ENCODE measurements at regions not wholly inside any gene's neighbourhood (a gene's known extent, or its start where the extent isn't known, plus 50 kb on each side); places are given as distances from the start of the nearest gene placed in this dataset.

GRCh38 chr19:31402529-31403316 lies 53.5 kb upstream of the TSHZ3 start:
- H2AFZ ChIP-seq (replicated peaks; ENCODE audit: low read length, poor library complexity) = no peak overlapping the region
- no peak overlapping the region for H3K4ac ChIP-seq (ENCODE audit: low read depth, low read length)
- H2BK5ac ChIP-seq (ENCODE audit: low read depth, low read length, poor library complexity, severe bottlenecking) = no peak overlapping the region
- no peaks in the 10 kb centered on the region for H4K20me1 ChIP-seq (ENCODE audit: insufficient read depth, low read length)
- no peak overlapping the region for H3K4me3 ChIP-seq (ENCODE audit: insufficient read depth, low read depth, low read length)
- H4K91ac ChIP-seq (ENCODE audit: insufficient read depth, low read depth, low read length) = no peak overlapping the region
- H2BK15ac ChIP-seq (ENCODE audit: low read depth, low read length) = no peak overlapping the region
- H2AK5ac ChIP-seq (ENCODE audit: low read depth, low read length) = no peak overlapping the region
- H3K56ac ChIP-seq (ENCODE audit: extremely low read depth, insufficient read depth, low read length) = no peak overlapping the region
- TF ChIP-seq MAFK (IDR thresholded peaks at IDR 0.05; ENCODE audit: low read depth, low read length) (peak; percentile 62), BHLHE40 (IDR thresholded peaks at IDR 0.05; ENCODE audit: low read depth, low read length) (no peak), CTCF (conservative IDR thresholded peaks at IDR 0.05; ENCODE audit: low read depth, low read length) (no peak)
- no peak overlapping the region for H3K9ac ChIP-seq (ENCODE audit: low read depth, low read length)
- H2BK120ac ChIP-seq (ENCODE audit: low read depth, low read length) = no peak overlapping the region
- H3K4me2 ChIP-seq (ENCODE audit: low read depth, low read length) = no peak overlapping the region
- ATAC-seq (ENCODE audit: low read depth) = no peak
- POLR2A ChIA-PET (ENCODE audit: unreplicated experiment) = no interaction called here
- H3K27ac ChIP-seq (ENCODE audit: insufficient read depth, low read length) = no peak overlapping the region
- no peak overlapping the region for H3K14ac ChIP-seq (replicated peaks; ENCODE audit: low read depth, low read length)
- intact Hi-C loops (cut with micrococcal nuclease) (no loop called here), dilution Hi-C loops (cut with HindIII; ENCODE audit: low sequenced_read_pairs, unreplicated experiment) (no loop called here), in situ Hi-C loops (cut with MboI; ENCODE audit: low sequenced_read_pairs) (no loop called here)
- H2AK9ac ChIP-seq (replicated peaks; ENCODE audit: low read depth, low read length, poor library complexity) = no peak overlapping the region
- H3K9me1 ChIP-seq (ENCODE audit: insufficient read depth, low read length) = no peaks in the 10 kb centered on the region
- no peak for DNase-seq
- H3K18ac ChIP-seq (ENCODE audit: low read depth, low read length) = no peak overlapping the region
- no peaks in the 10 kb centered on the region for H3K9me3 ChIP-seq (ENCODE audit: control insufficient read depth, insufficient read depth, low read length)
- 60% methylated on average over 1 of the region's 7 CpGs; no CpG with 5 or more reads in 1 of the 2 experiments for WGBS, 2 experiments (ENCODE audit: extremely low coverage in 2 of 2, insufficient read length in 1 of 2)
- H3K36me3 ChIP-seq (ENCODE audit: control insufficient read depth, insufficient read depth, low read length) = no peaks in the 10 kb centered on the region
- H3K4me1 ChIP-seq (ENCODE audit: control insufficient read depth, insufficient read depth, low read length) = no peaks in the 10 kb centered on the region
- no peak overlapping the region for H4K8ac ChIP-seq (ENCODE audit: low read depth in 2 of 2, low read length in 2 of 2)
- CTCF ChIA-PET = no interaction called here
- peaks cover 44% of the 10 kb centered on the region for H3K27me3 ChIP-seq (ENCODE audit: control insufficient read depth, insufficient read depth, low read length)
- H4K5ac ChIP-seq (ENCODE audit: low read depth, low read length) = no peak overlapping the region
- BruUV-seq (replicated peaks) = no TSS peak
- H3K79me1 ChIP-seq (ENCODE audit: low read depth in 1 of 2, low read length in 2 of 2) = no peaks in the 10 kb centered on the region
- no peak overlapping the region for H3K23ac ChIP-seq (ENCODE audit: low read depth, low read length)
- no peak overlapping the region for H2BK20ac ChIP-seq (ENCODE audit: low read depth, low read length)

Data from IMR-90 (cell line).